HG03442 (cell line): ENCODE measurements at regions not wholly inside any gene's neighbourhood (a gene's known extent, or its start where the extent isn't known, plus 50 kb on each side); places are given as distances from the start of the nearest gene placed in this dataset.
"Not testable (repeated sequence)": the region's sequence is repeated elsewhere in the genome, so short reads cannot be mapped to it uniquely, and the experiment has no call there.

Source experiments
- ATAC-seq: cut with Tn5 transposase; IDR thresholded peaks from one replicate; pipeline ENCODE4 v1.9.1; 2021; ENCODE audit warnings: mild to moderate bottlenecking, moderate library complexity; ENCODE audit not compliant: unreplicated experiment

- ATAC-seq, result no peak
Observed at GRCh38 chr4:164177153-164177552, 576.8 kb upstream of the SMIM31 start.

DNA sequence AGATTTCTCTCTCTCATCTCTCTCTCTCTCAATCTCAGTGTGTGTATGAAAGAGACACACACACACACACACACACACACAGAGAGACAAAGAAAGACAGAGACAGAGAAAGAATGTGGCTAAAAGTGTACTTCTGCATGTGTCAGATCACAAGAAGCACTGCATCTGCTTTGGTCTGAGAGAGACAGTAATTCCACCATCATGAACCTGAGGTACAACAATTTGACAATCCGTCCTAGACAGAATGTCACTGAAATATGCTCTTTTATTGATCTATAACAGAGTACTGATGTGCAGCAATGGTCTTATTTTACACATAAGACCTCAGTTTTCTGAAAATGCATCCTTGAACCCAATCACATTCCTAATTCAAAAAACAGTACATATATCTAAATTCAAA is 576.2 kb upstream of the SMIM31 start:
- ATAC-seq, result no peak

DNA sequence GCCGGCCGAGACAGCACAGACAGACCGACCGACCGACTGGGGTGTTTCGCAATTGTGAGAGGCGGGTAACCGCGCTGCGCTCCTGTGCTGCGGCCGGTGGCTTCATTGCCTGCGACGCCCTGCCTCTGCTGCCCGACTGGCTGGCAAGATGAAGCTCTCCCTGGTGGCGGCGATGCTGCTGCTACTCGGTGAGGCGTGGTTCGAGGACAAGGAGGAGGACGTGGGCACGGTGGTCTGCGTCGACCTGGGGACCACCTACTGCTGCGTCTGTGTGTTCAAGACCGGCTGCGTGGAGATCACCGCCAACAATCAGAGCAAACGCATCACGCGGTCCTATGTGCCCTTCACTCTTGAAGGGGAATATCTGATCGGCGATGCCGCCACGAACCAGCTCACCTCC is 565.7 kb upstream of the SMIM31 start:
- no peak for ATAC-seq

GRCh38 chr4:164192844-164193243 is 561.1 kb upstream of the SMIM31 start:
- no peak for ATAC-seq

DNA sequence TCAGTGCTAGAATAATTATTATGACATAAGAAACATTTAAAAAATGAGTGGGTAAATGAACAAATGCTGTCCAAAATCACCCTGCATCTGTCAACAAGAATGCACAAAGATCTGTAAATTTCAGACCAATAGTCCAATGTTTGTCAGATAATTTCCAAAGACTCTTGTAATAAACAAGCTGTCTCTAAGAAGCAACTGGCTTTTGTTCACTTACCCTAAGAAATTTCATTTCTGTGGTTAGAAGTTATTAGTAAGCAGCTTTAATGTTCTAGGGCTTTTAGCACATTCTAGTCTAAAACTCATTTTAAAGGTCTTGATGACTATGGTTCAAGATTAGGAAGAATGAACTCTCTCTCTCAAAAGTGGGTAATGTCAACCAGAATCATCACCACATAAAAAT is 560.3 kb upstream of the SMIM31 start:
- no peak for ATAC-seq

GRCh38 chr4:164197556-164197955 is 556.4 kb upstream of the SMIM31 start:
- ATAC-seq, result no peak

DNA sequence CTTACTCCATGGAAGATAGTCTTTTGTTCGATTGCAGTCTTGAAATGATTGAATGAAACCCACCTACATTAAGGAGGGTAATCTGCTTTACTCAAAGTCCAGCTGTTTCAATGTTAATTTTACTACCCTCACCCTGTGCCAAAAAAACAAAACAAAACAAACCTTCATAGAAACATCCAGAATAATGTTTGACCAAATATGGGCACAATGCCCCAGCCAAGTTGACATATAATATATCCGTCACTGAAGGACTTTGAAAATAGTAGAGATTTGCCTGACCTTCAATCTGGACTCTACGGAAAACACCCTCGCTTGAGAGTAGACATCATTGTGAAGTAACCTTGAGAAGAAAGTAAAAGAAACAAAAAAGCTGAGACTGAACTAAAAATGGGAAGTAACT is 550.5 kb upstream of the SMIM31 start:
- ATAC-seq, result no peak

DNA sequence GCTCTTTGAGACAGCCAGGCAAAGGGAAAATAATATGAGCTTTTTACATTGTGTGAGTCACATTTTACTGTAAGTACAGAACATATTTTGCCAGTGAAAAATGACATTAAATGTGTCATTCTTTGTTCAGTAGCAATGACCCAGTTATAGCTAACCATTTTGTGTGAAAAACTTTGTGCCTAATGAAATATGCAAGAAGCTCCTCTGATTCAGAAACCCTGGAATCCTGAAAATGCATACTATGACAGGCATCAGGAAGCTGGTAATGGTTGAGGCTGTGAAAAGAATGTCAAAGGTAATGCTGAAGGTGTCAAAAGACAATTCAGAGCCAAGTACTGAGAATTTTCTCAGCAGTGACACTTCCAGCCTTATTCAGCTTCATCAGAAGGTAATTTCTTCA is 549.5 kb upstream of the SMIM31 start:
- ATAC-seq, result no peak

DNA sequence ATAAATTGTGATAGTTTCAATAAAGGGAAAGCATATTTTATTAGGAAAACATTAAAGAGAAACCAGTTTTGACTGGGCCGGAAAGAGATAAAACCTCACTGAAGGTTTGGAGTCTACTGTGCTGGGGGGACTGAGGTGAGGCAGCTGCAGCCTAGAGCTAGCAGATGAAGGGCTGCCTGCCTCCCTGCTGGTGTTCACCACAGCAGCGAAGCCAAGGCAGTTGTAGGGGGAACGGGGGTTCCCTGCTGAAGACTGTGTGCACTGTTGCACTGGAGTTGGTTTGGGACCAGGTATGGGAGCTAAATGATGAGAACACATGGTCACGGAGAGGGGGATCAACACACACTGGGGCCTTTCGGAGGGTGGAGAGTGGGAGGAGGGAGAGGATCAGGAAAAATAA is 546.5 kb upstream of the SMIM31 start:
- no peak for ATAC-seq

- ATAC-seq, result no peak
Observed at GRCh38 chr4:164210377-164210776, 543.6 kb upstream of the SMIM31 start.

DNA sequence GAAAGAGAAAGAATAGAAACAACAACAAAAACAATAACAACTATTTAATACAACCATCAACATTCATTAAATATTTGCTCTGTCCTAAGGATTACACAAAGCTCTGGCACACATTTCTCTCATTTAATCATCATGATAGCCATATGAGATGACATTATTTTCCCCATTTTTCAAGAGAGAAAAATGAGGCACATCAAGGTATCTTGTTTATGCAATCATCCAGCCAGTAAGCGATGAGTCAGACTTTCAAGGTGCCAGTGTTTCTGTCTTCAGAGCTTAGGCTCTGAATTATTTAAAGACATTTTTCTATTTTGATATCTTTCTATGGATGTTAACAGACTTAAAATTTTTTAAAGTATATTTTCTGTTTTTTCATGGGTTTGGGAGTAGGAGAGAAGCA is 541.8 kb upstream of the SMIM31 start:
- no peak for ATAC-seq

DNA sequence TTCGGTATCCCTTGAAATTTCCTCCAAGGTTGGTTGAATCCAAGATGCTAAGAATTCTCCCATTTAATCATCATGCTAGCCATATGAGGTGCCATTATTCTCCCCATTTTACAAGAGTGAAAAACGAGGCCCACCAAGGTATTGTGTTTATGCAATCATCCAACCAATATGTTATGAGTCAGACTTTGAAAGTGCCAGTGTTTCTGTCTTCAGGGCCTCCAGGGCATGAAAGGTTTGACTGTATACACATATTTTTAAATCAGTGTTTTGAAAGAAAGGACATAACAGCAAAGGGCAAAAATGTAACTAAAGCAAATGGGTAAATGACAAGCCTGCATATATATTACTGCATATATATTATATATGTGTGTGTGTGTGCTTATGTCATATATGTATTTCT is 541.2 kb upstream of the SMIM31 start:
- ATAC-seq, result no peak

DNA sequence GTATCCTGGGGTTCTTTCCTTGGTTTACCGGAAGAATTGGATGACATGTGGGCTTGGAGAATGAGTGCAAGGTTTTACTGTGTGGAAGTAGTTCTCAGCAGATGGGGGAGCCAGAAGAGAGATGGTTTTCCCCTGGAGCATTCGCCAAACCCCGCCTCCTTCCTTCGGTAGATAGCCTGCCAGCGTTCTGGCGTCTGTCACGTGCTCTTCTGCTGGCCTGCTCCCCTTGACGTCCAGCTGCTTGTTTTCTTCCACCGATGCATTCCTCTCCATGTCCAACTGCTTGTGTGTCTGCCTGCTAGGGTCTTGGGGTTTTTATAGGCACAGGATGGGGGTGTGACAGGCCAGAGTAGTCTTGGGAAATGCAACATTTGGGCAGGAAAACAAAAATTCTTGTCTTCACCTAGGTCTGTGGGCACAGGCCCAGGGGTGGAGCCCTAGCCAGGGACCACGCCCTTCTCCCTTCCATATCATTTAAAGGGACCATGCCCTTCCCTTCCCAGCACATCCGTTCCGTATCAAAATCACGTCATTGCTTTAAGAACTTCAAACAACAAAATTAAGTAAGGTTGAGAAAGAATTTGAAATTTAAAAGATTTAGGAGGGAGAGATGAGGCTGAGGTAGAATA is 538.7 kb upstream of the SMIM31 start:
- ATAC-seq, result no peak

DNA sequence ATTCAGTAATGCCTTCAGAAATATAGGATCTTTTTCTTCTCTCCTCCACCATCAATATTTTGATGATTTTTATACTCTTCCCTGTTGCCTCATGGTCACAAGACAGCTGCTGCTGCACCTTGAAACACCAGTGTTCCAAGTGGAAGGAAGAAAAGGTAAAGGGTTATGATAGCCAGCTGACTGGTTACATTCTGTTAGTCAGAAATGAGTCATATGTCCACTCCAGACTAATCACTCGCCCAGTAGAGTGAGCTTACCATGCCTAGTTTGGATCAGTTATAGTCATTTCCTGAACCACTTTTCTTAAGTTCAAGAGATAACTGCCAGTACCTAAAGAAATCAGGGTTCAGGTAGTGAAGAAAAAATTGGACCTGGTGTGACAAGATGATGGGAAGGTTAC is 532.3 kb upstream of the SMIM31 start:
- ATAC-seq, result no peak

DNA sequence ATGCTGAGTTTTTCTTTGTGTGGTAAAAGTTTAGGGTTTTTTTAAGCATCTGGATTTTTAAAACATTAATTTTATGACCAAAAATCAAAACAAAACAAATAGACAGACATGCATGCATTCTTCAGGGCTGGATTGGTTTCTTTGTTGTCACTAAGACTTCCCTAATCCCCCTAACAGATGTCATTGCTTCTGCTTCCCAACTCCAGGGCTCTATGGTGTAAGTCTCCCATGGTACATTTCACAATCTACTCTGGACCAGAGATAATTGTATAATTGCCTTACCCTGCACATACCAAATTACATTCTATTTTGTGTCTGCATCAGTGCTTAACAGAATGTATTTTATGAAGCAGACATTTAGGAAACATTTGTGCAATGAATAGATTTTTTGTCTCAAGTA is 529.1 kb upstream of the SMIM31 start:
- no peak for ATAC-seq

DNA sequence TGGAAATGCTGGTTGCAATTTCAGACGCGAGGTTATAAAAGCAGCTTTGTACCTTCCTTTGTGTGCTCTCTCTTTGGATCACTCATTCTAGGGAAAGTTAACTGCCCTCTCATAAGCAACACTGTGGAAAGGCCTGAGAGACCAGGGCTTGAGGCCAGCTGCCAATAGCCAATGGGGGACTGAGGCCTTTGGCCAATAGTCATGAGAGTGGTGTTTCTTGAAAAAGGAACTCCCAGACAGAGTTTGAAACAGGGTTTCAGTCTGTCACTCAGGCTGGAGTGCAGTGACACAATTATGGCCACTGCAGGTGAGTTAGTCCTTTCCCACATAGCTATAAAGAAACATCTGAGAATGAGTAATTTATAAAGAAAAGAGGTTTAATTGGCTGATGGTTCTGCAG is 524.7 kb upstream of the SMIM31 start:
- no peak for ATAC-seq

- ATAC-seq, result no peak
Observed at GRCh38 chr4:164239433-164239832, 514.5 kb upstream of the SMIM31 start.

GRCh38 chr4:164239976-164240375 is 514.0 kb upstream of the SMIM31 start:
- no peak for ATAC-seq

DNA sequence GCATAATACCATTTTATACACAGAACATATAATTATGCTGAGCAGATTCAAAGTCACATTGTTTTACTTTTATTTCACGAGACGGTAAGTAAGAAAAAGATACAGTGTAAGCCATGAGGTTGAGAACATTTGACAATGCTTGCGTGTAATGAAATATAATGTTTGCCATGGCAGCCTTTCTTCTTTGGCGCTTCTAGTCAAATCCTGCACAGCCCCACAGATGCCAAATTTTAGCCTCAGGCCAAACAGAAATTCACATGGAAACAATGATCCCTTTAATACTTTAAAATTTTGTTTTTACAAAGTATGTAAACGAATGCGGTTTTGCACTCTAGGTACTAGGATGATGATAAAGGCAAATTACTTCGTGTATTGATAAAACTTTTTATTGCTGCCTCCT is 502.7 kb upstream of the SMIM31 start:
- no peak for ATAC-seq

GRCh38 chr4:164252286-164252685 is 501.6 kb upstream of the SMIM31 start:
- no peak for ATAC-seq

GRCh38 chr4:164261831-164262230 is 492.1 kb upstream of the SMIM31 start:
- no peak for ATAC-seq

- not testable (repeated sequence) for ATAC-seq
Observed at GRCh38 chr4:164262508-164262907, 491.4 kb upstream of the SMIM31 start.

- not testable (repeated sequence) for ATAC-seq
Observed at GRCh38 chr4:164277414-164277813, 476.5 kb upstream of the SMIM31 start.

DNA sequence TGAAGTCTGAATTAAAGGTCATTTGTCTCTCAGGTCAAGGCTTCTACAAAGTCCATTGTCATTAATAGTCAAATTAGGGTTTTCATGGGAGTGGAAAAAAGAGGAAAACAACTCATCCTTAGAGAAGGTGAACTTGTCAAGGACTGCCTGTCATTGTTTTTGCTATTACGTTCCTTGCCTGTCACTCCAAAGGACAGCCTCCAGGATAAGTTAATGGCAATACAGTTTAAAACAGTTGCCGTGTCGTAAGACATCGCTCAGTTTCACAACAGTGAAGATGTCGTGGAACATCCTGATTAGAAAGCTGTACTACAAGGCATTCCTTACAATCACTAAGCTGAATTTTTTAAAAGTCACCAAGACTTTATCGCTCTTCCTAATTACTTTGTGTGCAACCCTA is 466.8 kb upstream of the SMIM31 start:
- ATAC-seq, result no peak
